D721Med (cell line): ENCODE measurements at regions not wholly inside any gene's neighbourhood (a gene's known extent, or its start where the extent isn't known, plus 50 kb on each side); places are given as distances from the start of the nearest gene placed in this dataset.

Source experiments
- DNase-seq: peaks from one replicate; pipeline ENCODE4 v3.0.0; 2011; ENCODE audit warnings: low spot score; ENCODE audit not compliant: insufficient read length
- FAIRE-seq: peaks from 2 replicates; lab custom pipeline; 2011; peaks lifted over from hg19 to GRCh38; lab: Jason Lieb, UNC
- TF ChIP-seq, protein P1 (sequence below): IDR thresholded peaks from 2 replicates; pipeline ENCODE4 v1.5.1; 2012; ENCODE audit warnings: mild to moderate bottlenecking, control low read depth; ENCODE audit not compliant: insufficient read depth; ENCODE audit errors: missing control alignments

DNA sequence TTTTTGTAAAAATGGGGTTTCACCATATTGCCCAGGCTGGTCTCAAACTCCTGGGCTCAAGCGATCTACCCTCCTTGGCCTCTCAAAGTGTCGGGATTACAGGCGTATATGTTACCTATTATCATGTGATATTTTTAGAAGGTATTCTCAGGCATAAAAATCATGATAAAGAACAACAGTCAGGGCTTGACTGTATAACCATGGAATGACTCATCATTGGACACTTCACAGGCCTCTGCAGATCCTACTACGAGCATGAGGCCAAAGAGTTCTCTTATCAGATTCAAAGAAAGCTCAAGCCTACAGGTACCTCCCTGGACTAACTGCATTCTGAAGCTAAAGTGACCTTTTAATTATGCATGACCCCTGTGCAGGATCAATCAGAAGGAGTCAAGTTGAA is 91.7 kb upstream of the PRICKLE2 start:
- TF ChIP-seq, protein P1, sequence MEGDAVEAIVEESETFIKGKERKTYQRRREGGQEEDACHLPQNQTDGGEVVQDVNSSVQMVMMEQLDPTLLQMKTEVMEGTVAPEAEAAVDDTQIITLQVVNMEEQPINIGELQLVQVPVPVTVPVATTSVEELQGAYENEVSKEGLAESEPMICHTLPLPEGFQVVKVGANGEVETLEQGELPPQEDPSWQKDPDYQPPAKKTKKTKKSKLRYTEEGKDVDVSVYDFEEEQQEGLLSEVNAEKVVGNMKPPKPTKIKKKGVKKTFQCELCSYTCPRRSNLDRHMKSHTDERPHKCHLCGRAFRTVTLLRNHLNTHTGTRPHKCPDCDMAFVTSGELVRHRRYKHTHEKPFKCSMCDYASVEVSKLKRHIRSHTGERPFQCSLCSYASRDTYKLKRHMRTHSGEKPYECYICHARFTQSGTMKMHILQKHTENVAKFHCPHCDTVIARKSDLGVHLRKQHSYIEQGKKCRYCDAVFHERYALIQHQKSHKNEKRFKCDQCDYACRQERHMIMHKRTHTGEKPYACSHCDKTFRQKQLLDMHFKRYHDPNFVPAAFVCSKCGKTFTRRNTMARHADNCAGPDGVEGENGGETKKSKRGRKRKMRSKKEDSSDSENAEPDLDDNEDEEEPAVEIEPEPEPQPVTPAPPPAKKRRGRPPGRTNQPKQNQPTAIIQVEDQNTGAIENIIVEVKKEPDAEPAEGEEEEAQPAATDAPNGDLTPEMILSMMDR, result no peak
- DNase-seq (no peak), FAIRE-seq (no peak)

GRCh38 chr3:64311424-64312061 is 86.3 kb upstream of the PRICKLE2 start:
- DNase-seq, result no peak

DNA sequence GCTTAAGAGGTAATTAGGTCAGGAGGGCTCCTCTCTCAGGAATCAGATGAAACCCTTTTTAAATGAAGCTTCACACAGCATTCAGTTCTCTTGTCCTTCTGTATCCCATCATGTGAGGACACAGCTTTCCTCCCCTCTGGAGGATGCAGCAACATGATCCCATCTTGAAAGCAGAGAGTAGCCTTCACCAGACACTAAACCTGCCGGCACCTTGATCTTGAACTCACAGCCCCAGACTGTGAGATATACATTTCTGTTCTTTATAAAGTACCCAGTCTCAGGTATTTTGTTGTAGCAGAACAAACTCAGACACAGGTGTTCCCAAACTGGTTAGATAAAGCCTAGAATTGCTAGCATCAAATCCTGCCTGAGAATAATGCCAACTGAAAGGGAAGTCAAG is 83.7 kb upstream of the PRICKLE2 start:
- FAIRE-seq (no peak), DNase-seq (no peak)
- TF ChIP-seq, protein P1, result no peak

More at GRCh38 chr3:64311424-64312061, 86.3 kb upstream of the PRICKLE2 start:
- FAIRE-seq, result no peak
- TF ChIP-seq, protein P1, result no peak

DNA sequence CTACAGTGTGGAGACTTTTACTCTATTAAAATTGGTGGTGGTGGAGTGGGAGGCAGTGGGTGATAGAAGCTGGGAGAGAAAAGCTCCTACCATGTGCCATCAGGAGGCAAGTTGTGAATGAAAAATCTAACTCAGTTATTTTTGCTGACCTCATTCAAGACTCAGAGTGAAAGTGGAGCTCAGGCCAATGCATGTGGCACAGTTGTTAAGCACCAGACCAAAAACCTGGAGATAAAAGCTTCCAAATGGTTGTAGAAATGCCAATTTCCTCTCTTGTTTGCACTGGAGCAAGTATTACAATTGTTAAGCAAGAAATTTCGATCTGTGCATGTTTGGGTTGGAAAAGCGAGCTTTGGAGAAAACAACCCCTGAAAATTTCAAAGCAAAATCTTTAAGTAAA is 81.5 kb upstream of the PRICKLE2 start:
- no peak for FAIRE-seq
- DNase-seq, result no peak
- TF ChIP-seq, protein P1, result no peak

DNA sequence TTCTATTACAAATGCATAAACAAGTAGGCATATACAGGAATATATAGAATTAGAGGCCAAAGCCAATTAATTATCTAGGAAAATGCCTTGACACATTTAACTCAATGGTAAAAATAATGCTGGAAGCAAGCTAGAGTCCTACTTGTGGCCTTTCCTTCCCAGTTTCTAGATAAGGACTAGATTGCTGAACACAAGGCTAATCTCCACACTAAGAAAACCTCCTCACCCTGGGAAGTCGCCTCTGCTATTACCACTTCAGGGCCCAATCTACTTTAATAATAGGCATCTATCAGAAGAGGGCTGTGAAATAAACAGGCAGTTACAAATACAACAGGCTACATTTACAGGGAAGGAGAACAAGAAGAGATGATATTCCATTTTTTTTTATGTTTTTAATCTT is 80.5 kb upstream of the PRICKLE2 start:
- TF ChIP-seq, protein P1, result no peak
- DNase-seq (no peak), FAIRE-seq (no peak)

- TF ChIP-seq, protein P1, result no peak
- FAIRE-seq (no peak), DNase-seq (no peak)
These were observed 79.7 kb upstream of the PRICKLE2 start for GRCh38 chr3:64304828-64305410.

DNA sequence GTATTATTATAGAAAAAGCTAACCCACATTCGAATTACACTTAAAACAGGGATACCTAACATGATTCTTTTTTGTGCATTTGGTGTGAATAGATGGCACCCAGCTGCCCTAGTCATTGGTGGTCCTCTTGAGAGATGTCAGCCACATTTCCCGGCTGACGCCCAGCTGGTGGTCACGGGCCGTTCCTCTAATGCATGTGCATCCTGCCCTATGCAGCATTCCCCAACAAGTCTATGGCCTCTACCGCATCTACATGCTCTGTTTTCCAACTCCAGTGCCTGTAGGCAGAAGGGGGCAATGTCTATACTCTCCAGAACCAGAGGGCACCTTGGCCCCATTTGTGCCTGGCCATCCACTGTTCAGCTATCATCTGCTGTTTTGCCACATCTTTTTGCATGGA is 78.6 kb upstream of the PRICKLE2 start:
- TF ChIP-seq, protein P1, result no peak
- FAIRE-seq, result no peak
- no peak for DNase-seq
